NOMO-1 (cell line): ENCODE measurements at regions not wholly inside any gene's neighbourhood (a gene's known extent, or its start where the extent isn't known, plus 50 kb on each side); places are given as distances from the start of the nearest gene placed in this dataset.
"Not testable (repeated sequence)": the region's sequence is repeated elsewhere in the genome, so short reads cannot be mapped to it uniquely, and the experiment has no call there.

Experiments used
- DNase-seq, 2 experiments: peaks; one replicate each; lab custom pipeline; 2025; ENCODE audit not compliant: unreplicated experiment in 2 of 2; lab: John Stamatoyannopoulos, UW

- DNase-seq, result no peak
These were observed 335.0 kb downstream of the CCER1 start for GRCh38 chr12:90619943-90620342.

DNA sequence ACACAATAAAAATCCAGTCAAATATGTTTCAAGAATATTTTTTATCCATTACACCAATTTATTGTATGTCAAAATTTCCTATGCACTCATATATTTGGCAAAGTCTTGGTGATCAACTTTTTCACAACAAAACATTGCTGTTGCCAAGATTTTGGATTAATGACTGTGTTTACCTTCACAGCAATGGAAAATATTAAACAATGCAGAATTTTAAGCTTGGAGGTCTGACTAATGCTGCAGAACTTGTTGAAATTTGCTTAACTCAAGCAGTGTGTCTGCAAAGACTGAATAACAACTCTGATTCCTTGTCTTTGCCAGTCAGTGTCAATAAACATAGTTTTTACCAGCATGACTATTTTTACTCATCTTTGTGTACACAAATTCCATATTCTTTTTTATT lies 336.4 kb downstream of the CCER1 start:
- DNase-seq, result no peak

DNA sequence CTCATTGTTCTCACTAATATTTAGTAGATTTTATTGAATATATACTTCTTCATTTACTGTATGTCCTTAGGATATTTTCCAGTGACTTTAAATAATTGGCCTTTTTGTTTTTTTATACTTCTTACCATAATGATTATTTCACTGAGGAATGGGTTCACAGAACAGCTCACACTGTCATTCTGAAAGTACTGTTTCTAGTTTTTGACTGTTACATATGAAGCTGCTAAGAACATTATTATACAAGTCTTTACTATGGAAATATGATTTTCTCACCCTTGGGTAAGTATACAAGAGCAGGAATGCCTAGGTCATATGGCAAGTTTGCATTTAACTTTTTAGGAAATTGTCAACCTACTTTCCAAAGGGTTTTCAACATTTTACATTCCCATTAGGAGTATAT lies 343.1 kb downstream of the CCER1 start:
- DNase-seq, result no peak

DNA sequence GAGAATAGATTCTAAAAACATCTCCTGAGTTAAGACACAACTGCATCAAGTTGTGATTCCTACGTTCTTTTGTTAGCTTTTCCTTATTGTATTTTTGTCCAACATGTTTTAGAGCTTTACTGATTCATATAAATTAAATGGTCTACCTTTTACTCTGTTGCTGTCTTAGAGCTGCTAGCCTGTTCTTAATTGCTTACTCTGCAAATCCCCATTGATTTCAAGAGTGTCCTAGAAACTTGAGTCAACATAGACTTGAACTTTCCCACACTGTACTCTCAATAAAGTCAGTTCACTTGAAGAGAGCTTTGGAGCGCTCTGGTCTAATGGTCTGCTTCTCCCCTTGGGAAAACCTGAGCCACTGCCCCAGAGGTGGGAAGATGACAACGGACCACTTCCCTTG lies 343.9 kb downstream of the CCER1 start:
- no peak for DNase-seq

- no peak for DNase-seq
These were observed 361.2 kb downstream of the CCER1 start for GRCh38 chr12:90593596-90594295.

DNA sequence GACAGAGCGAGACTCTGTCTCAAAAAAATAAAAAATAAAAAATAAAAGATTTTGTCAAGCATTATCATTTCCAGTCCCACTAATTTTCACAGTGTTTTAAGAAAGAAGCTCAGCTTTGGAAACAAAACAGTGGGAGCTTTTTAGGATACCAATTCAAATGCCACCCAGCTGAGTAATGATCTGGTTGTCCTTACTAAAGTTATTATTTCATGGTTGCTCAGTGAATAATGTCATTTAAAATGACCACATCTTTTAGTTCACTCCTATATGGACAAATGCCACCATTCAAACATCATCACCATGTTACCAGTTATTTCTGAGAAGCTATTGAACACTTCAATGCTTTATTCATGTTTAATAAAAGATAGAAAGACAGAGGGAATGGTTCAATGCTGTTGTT lies 365.0 kb downstream of the CCER1 start:
- DNase-seq, result no peak

DNA sequence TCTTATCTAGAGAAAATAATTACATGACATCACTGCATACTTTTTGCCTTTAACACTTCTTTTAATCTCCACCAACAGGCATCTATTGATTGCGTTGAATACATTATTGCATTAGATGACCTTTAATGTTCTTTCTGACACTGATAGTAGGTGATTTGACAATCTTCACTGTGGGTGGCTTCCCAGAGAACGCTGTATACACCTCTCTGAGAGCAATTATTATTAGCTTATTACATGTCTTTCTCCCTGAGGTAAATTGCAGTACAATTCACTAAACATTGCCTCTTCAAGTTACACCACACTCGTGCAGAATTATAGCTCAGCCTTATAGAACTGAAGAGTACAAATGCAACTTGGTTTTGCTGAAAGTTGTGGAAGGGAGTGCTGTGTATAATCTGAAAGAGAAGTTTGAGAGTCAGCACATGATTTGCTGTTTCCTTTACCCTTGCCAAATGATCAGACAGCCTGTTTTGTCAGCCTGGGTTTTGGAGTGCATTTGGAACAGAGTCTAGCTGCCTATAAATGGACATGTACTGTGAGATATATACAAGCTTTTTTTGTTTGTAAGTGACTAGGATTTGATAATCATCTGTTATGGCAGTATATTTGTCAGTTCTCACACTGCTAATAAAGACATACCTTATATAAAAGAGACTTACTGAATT lies 369.2 kb downstream of the CCER1 start:
- DNase-seq, result no peak

GRCh38 chr12:90576707-90577106 lies 378.3 kb downstream of the CCER1 start:
- no peak for DNase-seq

DNA sequence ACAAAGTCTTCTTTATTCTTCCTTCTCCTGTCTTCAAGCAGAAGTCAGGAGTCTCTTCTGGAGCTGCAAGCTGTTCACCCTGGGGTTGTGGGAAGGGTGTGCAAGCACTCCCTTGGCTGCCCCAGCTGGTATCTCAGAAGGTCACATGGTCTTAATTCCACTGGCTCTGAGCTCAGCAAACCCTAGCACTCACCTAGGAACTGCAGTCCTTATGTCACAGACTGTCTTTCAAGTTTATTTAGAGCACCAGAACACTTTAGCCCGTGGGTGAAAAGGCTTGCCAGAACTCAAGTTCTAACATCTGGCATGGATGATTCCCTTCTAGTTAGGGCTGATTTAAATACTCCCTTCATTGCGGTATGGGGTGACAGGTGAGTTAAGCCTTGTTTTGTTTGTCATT lies 379.0 kb downstream of the CCER1 start:
- no peak for DNase-seq

- no peak for DNase-seq
These were observed 380.3 kb downstream of the CCER1 start for GRCh38 chr12:90574676-90575075.

GRCh38 chr12:90572778-90573177 lies 382.2 kb downstream of the CCER1 start:
- DNase-seq, result no peak

DNA sequence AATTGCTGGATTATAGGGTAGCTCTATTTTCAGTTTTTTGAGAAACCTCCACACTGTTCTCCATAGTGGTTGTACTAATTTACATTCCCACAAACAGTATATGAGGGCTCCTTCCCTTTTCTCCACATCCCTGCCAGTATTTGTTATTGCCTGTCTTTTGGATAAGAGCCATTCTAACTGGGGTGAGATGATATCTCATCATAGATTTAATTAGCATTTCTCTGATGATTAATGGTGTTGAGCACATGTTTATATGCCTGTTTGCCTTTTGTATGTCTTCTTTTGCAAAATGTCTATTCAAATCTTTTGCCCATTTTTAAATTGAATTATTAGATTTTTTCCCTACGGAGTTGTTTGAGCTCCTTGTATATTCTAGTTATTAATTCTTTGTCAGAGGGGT lies 385.3 kb downstream of the CCER1 start:
- no peak for DNase-seq

GRCh38 chr12:90562671-90563070 lies 392.3 kb downstream of the CCER1 start:
- DNase-seq, result no peak

DNA sequence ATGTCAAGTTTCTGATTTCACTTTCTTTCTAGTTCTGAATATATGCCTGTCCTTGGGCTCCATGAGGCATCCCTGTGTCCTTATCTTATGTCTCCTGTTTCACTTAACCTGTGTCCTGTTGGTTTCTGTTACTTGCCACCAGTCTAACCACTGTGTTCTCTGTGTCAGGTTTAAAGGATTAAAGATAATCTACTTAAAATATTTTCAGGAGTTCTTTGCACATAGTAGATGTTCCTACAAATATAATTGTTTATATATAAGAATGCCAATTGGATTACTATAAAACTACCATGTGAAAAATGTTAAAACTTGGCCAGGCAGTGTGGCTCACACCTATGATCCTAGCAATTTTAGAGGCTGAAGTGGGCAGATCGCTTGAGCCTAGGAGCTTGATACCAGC lies 406.4 kb downstream of the CCER1 start:
- DNase-seq, result no peak

DNA sequence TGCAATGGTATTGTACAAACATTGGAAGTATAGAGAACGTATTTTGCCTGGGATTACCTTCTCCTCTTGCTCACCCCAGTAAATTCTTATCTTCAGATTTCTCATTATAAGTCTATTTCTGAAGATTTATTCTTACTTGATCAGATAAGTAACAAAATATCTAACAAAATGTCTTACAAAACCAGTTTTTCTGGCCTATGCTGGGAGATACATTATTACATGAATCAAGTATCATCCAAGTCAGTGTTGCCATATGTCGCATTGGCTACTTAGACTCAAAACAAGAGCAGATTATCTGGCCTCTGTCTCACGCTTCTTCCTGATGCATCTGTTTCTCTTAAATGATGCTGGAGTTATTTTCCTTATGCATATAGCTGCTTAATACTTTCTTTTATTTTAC lies 408.5 kb downstream of the CCER1 start:
- DNase-seq, result no peak

DNA sequence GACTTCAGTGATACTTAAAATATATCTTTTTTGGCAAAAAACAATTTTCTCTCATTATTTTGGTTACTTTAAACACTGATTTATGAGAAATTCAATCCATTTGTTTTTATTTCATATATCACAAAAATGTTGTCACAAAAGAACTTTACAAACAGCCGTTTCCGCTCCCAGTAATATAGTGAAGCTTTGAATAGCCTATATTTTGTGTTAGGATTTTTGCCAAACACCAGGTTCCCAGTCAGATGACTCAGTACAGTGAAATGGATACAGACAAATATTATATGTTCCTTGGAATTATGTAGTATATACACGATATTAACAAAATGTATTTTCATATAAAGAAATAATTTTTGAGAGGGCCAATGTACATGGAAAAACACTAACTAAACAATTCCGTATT lies 411.1 kb downstream of the CCER1 start:
- DNase-seq, result no peak

- DNase-seq, result no peak
These were observed 411.6 kb downstream of the CCER1 start for GRCh38 chr12:90543374-90543773.

GRCh38 chr12:90542852-90543251 lies 412.1 kb downstream of the CCER1 start:
- DNase-seq, result not testable (repeated sequence)

DNA sequence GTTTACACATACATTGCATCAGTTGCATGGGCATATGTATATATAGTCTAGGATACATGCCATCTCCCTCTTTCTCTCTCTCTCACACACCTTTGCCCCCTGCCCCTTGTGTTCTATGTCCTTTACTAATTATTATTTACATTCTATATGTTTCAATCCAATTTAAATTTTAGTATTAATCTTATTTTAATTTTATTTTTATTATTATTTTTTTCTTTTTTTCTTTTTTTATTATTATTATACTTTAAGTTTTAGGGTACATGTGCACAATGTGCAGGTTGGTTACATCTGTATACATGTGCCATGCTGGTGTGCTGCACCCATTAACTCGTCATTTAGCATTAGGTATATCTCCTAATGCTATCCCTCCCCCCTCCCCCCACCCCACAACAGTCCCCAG lies 421.1 kb downstream of the CCER1 start:
- DNase-seq, result not testable (repeated sequence)

GRCh38 chr12:90520002-90520734 lies 434.8 kb downstream of the CCER1 start:
- no peak for DNase-seq

- no peak for DNase-seq
These were observed 435.7 kb downstream of the CCER1 start for GRCh38 chr12:90519285-90519684.
